OCI-LY1 (cell line): ENCODE measurements at regions not wholly inside any gene's neighbourhood (a gene's known extent, or its start where the extent isn't known, plus 50 kb on each side); places are given as distances from the start of the nearest gene placed in this dataset.

Experiments
- CTCF ChIP-seq: fragments of 200-600 bp; sonication (generic), shearing (Covaris generic); IDR thresholded peaks from 2 replicates; pipeline ENCODE4 v1.5.1; 2017; ENCODE audit warnings: mild to moderate bottlenecking, antibody characterized with exemption, low read length, moderate library complexity, mixed read lengths
- EZH2 ChIP-seq: fragments of 200-600 bp; sonication (generic), shearing (Covaris generic); IDR thresholded peaks from 2 replicates; pipeline ENCODE4 v1.8.0; 2017; ENCODE audit warnings: borderline replicate concordance, mixed run types, mild to moderate bottlenecking, antibody characterized with exemption, low read length, moderate library complexity, mixed read lengths

DNA sequence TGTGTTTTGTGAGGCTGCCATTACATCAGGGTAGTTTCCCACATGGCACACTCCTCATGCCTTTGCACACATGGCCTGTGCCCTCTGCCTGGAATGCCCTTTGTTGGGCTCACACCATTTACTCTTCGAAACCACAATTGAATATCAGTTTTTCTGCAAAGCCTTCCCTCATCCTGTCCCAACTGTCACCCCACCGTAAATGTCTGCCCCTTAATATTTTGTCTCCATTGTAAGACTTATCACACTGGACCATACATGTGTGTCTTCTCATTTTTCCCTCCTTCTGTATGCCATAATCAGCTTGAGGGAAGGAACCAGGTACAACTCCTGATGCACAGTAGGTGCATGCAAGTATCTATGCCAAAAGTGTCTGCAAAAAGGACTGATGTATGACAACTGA is 62.7 kb upstream of the TMEM252 start:
- TF ChIP-seq CTCF (no peak), EZH2 (no peak)
